Neural crest cell (in vitro differentiated cells): ENCODE measurements at regions not wholly inside any gene's neighbourhood (a gene's known extent, or its start where the extent isn't known, plus 50 kb on each side); places are given as distances from the start of the nearest gene placed in this dataset.

Experiments used
- DNase-seq: peaks from one replicate; pipeline ENCODE4 v3.0.0; 2021; ENCODE audit warnings: low read depth, mixed read lengths, low spot score
- H3K27ac Mint-ChIP-seq: one replicate; pipeline ENCODE4 v1.8.0; 2021; ENCODE audit warnings: mild to moderate bottlenecking, mixed read lengths; ENCODE audit not compliant: unreplicated experiment
- H3K27me3 Mint-ChIP-seq: 2 replicates; pipeline ENCODE4 v1.8.0; 2021; ENCODE audit warnings: low read depth, mild to moderate bottlenecking, mixed read lengths
- H3K36me3 Mint-ChIP-seq: 2 replicates; pipeline ENCODE4 v1.8.0; 2021; ENCODE audit warnings: low read depth, mild to moderate bottlenecking, mixed read lengths
- H3K4me1 Mint-ChIP-seq: 2 replicates; pipeline ENCODE4 v1.8.0; 2021; ENCODE audit warnings: mixed read lengths
- H3K4me3 Mint-ChIP-seq: one replicate; pipeline ENCODE4 v1.8.0; 2021; ENCODE audit warnings: mild to moderate bottlenecking, mixed read lengths
- H3K9me3 Mint-ChIP-seq: 2 replicates; pipeline ENCODE4 v1.8.0; 2021; ENCODE audit warnings: mixed read lengths
- CTCF ChIP-seq: fragments of 200-600 bp; sonication (generic); conservative IDR thresholded peaks from 2 replicates; pipeline ENCODE4 v1.5.0; 2021; ENCODE audit warnings: antibody characterized with exemption, mild to moderate bottlenecking

GRCh38 chr13:112194167-112194530 is 127.2 kb downstream of the SOX1 start:
- TF ChIP-seq CTCF = no peak
- no peaks in the 10 kb centered on the region for H3K4me1 Mint-ChIP-seq
- peaks cover 2% of the 10 kb centered on the region for H3K27me3 Mint-ChIP-seq
- no peak overlapping the region for H3K4me3 Mint-ChIP-seq
- peaks cover 19% of the 10 kb centered on the region for H3K9me3 Mint-ChIP-seq
- H3K36me3 Mint-ChIP-seq = peaks cover 6% of the 10 kb centered on the region
- no peak for DNase-seq
- H3K27ac Mint-ChIP-seq = no peak overlapping the region

GRCh38 chr13:112194579-112194978 is 127.6 kb downstream of the SOX1 start:
- TF ChIP-seq CTCF = no peak
- H3K9me3 Mint-ChIP-seq = peaks cover 19% of the 10 kb centered on the region
- H3K4me3 Mint-ChIP-seq = no peak overlapping the region
- H3K4me1 Mint-ChIP-seq = no peaks in the 10 kb centered on the region
- peaks cover 2% of the 10 kb centered on the region for H3K27me3 Mint-ChIP-seq
- no peak overlapping the region for H3K27ac Mint-ChIP-seq
- no peak for DNase-seq
- H3K36me3 Mint-ChIP-seq = peaks cover 6% of the 10 kb centered on the region

DNA sequence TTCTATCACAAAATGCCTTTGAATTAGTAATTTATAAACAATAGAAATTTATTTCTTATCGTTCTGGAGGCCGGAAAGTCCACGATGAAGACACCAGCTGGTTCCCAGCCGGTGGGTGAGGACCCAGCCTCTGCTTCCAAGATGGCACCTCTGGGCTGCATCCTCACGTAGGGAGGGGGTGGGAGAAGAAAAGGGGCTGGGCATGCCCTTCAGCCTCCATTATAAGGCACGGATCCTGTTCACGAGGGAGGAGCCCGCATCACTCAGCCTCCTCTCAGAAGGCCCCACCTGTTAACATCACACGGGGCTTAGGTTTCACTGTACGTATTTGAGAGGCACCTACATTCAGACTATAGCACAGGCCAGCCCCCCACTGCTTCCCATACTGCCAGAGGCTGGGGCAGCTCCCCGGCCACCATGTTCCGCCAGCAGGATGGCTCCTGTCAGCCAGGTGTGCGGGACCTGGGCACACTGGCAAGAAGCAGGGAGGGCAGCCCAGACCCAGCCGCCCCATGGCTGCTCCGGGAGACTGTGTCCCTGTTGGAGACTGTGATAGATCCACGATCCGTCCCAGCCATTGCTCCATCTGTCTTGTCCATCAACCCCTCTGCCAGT is 131.6 kb downstream of the SOX1 start:
- H3K4me1 Mint-ChIP-seq = peaks cover 15% of the 10 kb centered on the region
- peaks cover 7% of the 10 kb centered on the region for H3K27me3 Mint-ChIP-seq
- no peaks in the 10 kb centered on the region for H3K9me3 Mint-ChIP-seq
- no peak for TF ChIP-seq CTCF
- no peak overlapping the region for H3K4me3 Mint-ChIP-seq
- no peak overlapping the region for H3K27ac Mint-ChIP-seq
- DNase-seq = no peak
- no peaks in the 10 kb centered on the region for H3K36me3 Mint-ChIP-seq

DNA sequence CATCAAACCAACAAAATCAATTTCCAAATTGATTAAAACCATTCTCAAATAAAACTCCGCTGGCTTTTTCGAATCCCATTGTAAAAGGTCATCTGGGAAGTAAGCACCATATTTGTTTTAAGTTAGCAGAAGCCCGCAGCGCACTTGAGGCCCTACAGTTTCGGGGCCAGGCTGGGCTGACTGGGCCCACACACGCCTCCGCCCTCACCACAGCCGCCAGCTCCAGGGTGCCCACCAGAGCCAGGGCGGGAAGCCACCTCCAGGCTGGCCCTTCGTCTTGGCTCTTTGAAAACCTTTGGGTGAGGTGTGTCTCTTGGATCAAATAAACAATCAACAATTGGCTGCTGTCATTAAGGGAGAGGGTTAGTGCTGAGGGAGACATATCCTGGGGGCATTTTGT is 133.3 kb downstream of the SOX1 start:
- no peak for TF ChIP-seq CTCF
- no peak overlapping the region for H3K27ac Mint-ChIP-seq
- peaks cover 32% of the 10 kb centered on the region for H3K4me1 Mint-ChIP-seq
- H3K36me3 Mint-ChIP-seq = no peaks in the 10 kb centered on the region
- peaks cover 20% of the 10 kb centered on the region for H3K27me3 Mint-ChIP-seq
- H3K9me3 Mint-ChIP-seq = no peaks in the 10 kb centered on the region
- H3K4me3 Mint-ChIP-seq = no peak overlapping the region
- no peak for DNase-seq

- peaks cover 53% of the 10 kb centered on the region for H3K4me1 Mint-ChIP-seq
- peak overlapping the region; percentile 83 for H3K27ac Mint-ChIP-seq
- H3K27me3 Mint-ChIP-seq = peaks cover 29% of the 10 kb centered on the region
- no peak for TF ChIP-seq CTCF
- no peaks in the 10 kb centered on the region for H3K36me3 Mint-ChIP-seq
- no peak for DNase-seq
- no peaks in the 10 kb centered on the region for H3K9me3 Mint-ChIP-seq
- H3K4me3 Mint-ChIP-seq = no peak overlapping the region
Observed at GRCh38 chr13:112202266-112202665, 135.3 kb downstream of the SOX1 start.

GRCh38 chr13:112202966-112203365 is 136.0 kb downstream of the SOX1 start:
- no peak for TF ChIP-seq CTCF
- DNase-seq = no peak
- Mint-ChIP-seq H3K9me3 (no peaks in the 10 kb centered on the region), H3K4me1 (peaks cover 57% of the 10 kb centered on the region), H3K27ac (peak overlapping the region; percentile 93), H3K36me3 (no peaks in the 10 kb centered on the region), H3K27me3 (peaks cover 30% of the 10 kb centered on the region), H3K4me3 (peak overlapping the region; percentile 21)
